ENCODE measurements at regions not wholly inside any gene's neighbourhood (a gene's known extent, or its start where the extent isn't known, plus 50 kb on each side); places are given as distances from the start of the nearest gene placed in this dataset.

DNA sequence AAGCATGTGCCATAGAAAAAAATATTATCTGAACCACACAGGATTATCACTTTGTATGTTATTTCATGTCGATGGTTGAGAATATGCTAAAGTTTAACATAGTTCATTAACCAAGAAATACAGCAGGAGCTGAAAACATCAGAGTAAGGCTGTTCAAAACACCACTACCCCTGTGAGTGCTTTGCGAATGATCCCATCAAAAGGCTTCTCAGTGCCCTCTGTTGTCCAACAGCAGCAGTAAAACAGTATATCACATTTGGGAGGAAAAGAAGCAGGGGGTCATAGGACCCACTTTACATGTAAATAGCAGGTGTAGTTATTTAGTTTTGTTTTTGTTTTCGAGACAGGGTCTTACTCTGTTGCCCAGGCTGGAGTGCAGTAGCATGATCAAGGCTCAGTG lies 289.4 kb upstream of the FMN2 start:
- no peak for DNase-seq

DNA sequence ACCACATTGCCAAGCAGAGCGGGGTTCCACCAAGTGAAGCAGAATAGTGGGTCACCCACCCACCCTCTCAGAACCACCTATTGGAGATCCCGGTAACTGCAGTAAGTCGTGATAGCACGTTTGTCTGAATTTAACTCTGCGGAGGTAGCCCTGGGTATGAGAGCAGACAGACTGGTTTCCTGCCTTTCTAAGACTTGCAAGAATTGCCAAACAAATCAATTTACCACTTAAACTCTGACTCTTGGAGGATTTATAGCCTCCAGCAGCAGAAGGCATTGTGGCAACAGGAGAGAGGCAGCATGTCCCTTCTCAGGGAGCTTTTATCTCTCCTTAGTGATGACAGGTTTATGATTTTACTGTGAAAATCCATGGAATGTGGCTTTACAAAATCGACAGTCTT lies 287.9 kb upstream of the FMN2 start:
- no peak for DNase-seq

DNA sequence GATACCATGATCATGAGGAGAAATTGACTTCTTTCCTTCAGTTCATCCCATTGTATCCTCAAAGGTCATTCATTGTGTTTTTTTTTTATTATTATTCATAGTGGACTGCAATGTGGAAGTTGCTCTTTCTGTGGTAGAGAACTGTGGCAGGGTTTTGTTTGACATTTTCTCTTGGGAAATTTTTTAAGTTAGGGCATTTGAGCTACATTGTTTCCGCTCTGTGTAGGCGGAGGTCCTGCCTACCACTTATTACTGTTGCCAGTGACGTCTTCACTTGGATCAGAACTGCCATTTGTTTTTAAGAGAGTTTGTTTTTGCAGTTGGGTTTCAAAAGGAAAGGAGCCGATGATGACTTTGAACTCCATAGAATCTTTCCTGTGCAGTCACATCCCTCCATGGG lies 287.4 kb upstream of the FMN2 start:
- no peak for DNase-seq

DNA sequence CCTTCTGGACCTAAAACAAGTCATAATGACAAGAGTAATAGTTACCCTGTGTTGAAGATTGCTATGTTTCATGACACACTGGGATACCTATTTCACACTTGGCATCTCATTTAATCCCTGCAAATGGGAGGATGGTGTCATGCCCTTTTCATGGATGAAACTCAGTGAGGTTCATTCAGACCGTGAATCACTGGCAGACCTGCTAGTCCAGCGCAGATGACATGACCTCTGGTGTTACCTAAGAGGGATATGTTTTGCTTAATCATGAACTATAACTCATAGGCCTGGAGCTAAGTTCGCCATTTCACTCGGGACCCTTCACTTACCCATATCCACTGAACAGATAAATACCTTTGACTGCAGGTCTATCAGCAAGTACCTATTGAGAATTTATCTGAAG lies 286.6 kb upstream of the FMN2 start:
- no peak for DNase-seq

DNA sequence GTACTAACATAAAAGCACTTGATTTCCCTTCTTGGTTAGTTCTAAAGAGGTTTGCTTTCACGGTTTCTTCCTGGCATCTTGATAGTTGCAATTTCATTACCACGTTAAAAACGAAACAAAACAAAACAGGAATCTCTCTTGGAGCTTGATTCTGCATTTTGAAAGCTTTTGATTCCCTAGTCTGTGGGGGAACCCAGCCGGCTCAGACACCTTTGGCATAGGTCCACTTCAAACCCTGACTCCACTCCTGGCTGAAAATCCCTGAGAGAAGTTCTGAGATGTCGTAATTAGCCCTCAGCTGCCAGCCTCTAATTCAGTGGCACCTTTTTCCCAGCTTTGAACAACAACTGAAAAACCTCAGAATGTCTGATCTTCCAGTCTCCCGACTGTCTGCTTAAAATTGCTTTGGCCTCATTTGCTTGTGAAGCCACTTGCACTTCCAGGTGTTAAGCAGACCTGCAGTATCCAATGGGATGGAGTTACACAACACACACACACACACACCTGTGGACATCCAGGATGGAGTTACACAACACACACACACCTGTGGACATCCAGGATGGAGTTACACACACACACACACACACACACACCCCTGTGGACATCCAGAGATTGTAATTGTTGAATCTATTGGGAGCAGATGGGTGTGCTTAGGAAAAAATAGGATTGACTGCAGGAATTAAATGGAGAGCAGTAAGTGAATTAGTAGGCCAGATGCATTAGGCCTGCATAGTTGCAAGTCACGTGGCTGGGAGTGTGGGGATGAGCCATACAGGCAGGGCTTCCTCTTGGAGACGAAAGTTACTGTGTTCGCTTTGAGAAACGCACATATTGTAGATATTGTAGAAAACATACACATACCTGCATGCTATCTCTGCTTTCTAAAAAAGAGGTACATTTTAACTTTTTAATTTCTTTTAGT lies 285.6 kb upstream of the FMN2 start:
- no peak for DNase-seq

DNA sequence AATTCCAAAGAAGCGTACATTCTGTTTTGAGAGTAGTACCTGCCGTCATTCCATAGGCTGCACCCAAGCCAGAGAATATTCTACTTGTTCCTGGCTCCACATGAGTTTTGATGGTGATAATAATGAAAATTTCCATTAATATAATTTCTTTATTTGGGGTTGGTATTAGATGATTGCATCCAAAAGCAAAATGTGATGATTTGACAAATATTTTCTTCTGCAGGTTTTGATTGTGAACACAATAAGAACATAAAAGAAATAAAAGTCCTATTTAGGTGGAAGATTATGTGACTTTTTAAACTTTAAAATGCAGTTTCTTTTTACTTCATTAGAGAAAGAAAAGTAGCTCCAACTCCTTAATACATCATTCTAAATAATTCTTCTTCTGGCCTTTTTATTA lies 284.8 kb upstream of the FMN2 start:
- no peak for DNase-seq

DNA sequence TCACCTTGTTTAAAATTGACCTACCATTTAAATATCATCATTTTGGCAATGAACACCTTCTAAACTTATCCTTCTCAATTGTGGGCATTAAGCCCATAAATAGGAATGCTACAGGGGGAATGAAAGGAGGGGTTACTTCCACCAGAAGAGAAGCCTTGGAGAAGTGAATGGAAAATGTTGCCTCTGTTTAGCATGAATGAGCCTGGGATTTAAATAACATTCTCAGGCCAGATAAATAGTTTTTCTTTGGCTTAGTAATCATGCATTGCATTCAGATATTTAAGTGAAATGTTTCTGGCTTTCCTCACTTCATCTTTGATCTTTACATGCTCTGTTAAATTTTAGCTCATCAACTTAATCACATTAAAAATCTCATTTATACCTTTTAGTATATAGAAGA lies 284.3 kb upstream of the FMN2 start:
- DNase-seq = no peak

DNA sequence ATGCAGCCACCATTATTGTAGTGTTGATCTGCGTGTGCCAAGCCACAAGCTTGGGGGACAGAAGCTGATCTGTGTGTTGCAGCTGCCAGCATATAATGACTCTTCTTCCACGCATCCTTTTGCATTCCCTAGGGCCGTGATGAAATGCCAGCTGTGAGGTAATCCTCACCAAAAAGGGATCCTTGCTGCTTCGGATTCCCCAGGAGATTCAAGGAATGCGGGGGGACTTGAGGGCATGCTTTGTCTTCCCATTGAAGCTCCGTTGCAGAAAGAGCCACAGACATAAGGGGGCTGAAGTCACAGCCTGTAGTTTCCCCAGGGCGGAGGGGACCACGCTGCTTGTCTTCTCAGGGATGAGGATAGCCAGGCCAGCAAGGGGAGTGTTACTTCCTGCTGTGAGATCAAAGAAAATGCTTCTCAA lies 281.6 kb upstream of the FMN2 start:
- DNase-seq = no peak

DNA sequence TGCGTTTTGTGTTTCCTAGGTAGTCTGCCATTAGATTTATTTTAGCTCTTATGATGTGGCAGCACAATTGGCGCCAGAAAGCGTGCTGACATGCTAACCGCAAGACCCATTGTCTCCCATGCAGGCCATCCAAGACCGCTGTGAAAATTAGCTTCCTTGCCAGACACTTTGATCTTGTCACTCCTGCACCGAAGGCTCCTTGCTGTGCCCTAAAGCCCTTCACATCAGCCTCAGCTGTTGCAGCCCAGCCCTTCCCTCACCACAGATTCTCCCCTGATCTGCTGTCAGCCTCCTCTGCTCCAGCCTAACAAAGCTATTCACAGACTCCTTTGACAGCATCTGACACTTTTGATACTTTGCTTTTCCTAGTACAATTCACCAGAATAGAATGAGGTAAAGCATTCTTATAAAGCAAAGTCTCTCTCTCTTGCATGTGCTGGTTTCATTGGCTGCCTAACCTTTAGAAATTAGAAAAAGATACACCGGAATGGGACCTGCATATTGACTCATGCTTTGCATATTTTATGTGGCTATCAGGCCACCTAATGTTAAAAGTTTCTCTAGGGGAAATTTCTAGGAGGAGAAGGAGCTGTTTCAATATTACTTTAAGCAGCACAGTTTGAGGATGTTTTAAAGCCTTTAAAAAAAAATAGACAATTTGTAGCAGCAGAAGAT lies 280.3 kb upstream of the FMN2 start:
- DNase-seq = no peak

DNA sequence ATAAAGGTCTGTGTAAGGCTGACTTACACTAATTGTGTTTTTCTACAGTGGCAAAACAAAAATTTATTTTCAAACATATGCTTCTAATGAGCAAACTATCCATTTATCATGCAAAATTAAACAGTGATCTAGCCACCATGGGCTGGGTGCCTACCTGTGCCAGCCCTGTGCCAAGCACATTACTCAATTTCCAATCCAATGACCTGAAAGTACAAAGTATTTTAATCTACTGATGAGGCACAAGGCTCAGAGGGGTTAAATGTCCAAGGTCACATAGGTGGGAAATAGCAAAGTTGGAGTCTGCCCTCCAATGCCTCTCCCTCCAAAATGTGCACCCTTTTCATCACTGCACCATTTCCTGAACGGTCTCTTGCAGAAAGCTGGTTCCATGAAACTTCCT lies 279.1 kb upstream of the FMN2 start:
- DNase-seq = no peak

DNA sequence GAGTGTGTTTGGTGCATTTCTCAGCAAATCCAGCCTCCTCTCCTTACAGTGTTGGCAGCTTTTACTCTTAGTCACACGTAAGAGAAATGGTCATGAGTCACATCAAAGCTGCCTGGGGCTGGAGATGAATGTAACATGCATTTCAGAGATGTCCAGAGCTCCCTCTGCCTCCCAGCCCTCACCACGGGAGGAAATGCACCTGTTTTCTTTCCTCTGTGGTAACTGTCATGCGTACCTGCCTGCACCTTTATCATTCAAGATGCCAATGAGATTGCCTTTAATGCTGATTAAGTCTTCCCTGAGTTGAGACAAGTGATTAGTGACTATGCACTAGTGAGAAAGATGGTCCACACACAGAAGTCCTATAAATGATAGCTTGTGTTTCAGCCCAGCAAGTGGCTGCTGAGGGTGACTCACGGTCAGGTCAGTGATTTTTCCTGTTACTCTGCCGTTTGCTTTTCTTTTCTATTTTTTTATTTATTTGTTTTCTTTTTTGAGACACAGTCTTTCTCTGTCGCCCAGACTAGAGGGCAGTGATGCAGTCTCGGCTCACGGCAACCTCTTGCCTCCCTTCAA lies 277.3 kb upstream of the FMN2 start:
- DNase-seq = peak; percentile 62

DNA sequence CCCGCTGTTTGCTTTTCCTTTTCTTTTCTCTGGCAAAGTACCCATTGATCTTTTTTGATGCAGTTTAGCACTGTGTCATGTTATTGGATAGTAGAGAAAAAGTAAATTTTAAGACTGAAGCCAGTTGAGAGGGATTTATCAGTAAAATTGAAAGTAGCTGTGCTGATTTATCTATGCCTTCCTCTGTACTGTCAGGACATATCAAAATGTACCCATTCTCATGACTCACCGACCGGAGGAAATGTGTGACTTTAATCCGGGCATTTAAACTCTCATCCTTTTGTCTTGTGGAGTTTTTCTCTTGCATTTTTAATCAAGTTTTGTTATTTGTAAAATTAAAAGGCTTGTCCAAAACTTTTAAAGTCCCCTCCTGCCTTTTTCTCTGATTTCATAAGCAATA lies 276.6 kb upstream of the FMN2 start:
- no peak for DNase-seq

DNA sequence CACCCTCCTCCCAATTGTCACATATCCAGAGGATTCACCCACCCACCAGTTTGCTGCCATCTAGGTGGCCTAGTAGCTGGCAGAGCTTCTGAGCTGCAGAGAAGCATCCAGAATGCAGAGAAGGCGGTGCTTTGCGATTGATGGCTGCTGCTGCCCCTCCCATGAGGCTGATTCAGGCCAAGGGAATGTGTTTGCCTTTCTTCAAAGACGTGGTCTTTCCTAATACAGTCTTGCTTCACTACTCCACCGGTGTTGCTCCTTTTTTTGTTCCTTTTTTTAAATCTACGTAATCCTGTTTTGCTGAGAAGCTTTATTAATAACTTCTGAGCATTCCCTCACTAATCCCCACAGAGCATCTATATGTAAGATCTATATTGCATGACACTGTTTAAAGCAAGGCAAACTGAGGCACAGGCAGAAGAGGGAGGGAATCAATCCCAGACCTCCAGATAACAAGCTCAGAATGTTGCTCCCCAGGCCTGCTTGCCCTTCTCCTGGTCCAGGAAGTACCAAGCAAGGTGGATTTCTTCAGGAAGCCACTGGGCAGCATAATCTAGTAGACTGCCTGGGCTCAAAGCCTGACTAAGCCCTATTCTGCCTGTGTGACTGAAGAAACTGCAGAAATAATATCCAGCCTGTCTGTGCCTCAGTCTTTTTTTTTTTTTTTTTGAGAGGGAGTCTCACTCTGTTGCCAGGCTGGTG lies 275.5 kb upstream of the FMN2 start:
- DNase-seq = no peak

DNA sequence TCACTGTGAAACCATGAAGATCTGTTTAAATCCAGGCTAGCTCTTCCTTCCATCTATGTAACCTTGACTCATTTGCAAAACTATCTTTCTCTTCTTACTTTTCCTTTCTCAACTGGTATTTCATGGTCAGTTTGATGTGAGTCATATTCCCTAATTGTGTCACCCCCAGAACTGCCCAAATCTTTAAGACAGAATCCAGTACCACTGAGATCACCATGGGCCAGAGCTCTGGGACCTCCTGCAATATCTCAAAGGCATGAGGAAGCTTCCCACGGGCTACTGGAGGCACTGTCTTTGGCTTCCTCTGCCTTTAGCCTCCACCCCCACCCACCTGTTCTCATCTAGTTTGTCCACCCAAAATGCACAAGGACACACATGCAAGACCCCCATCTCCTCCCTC lies 274.4 kb upstream of the FMN2 start:
- DNase-seq = no peak

DNA sequence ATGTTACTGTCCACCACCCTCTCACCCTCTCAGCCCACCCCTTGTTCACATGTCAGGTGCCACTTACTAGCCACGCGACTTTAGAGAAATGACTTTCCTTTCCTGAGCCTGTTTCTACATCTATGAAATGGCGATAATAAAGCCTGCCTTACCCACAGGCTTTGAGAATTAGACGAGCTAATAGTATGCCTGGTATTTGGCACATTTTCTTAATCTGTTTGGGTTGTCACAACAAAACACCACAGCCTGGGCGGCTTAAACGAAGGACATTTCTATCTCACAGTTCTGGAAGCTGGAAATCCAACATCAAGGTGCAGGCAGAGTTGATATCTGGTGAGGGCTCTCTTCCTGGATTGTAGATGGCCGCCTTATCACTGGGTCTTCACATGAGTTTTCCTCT lies 273.9 kb upstream of the FMN2 start:
- no peak for DNase-seq

DNA sequence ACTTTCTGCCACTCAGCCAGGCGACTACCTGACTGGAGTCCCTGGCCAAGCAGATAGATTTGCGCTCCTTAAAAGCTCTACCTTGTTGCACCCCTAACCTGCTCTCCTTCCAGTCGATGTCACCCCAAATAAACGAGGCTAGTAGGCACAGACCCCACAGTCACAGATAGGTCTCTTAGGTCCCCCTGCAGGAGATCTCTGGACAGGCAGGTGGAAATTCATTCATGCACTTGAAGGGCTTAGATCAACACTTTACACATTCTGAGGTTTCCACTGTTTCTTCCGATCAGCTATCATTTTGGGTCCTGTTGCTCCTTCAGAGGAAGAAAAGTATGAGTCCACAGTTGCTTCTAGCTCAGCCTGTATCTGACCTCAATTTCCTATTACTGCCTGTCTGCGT lies 272.6 kb upstream of the FMN2 start:
- no peak for DNase-seq

DNA sequence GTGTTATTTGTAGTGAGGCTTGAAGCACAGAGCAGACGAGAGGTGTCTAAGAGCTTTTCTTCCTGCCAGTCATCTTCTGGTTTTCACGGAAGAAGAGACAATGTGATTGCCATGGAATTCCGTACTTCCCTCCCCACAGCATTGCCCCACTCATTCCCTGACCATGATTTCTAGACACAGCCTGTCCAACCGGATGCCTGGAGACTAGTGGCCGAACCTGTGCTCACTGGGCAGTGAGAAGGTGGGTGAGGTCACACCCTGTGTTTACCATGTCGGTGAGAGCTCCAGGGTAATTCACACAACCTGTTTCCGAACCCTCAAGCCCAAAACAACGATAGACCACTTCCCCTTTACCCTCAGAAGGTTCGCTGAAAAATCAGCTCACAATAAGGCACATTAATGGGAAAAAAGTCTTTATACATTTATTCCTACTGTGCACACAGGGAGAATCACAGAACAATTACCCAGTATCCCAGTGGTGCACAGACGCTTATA lies 271.9 kb upstream of the FMN2 start:
- no peak for DNase-seq

DNA sequence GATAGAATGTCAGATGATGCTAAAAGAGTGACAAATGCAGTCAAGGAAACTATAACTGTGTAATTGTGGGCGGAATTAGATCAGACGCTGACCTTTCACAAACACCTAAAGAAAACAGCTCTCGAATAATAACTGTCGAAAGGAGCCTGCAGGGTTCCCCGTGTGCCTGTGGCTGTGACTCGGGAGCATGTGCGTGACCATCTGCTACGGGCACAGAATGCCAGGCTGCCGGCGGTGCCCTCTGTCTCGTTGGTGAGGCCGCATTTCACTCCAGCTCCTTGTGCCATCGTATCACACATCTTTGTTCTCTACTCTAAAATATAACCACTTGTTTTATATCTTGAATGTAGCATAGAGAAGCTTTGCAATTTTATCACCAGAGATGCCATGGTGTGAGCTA lies 267.8 kb upstream of the FMN2 start:
- no peak for DNase-seq

DNA sequence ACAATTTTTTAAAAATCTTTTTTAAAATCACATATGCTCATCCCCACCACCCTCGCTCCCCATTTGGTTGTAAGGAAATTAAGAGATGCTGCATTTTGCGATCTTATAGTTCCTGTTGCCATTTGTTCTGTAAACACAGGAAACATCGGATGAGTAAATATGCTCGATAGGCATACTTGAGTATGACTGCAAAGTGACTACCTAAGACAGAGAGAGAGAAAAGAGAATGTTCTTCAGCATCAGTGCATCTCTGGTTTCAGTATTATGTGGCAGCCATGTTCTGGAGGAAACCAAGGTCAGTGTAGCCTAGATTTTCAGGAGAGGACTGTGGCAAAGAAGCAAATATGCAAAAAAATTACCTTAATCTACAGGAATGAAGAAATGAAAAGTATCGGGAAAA lies 265.5 kb upstream of the FMN2 start:
- no peak for DNase-seq

DNA sequence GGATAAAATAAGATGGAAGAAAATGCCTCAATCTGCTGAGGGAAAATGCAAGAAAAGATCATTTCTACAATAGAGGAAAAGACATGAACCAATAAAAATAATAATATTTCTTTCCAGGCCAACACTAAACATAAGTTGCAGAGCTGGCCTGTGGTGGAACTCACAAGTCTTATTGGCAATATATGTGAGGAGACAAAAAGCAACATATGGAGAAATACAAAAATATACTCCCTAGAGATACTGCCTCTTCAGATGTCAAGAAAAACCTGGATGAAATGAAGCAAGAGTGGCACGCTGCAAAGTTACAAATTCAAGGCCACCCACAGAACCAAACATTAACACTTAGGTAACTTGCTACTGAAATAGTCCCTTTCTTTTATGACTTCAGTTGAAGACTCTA lies 264.9 kb upstream of the FMN2 start:
- DNase-seq = no peak

DNA sequence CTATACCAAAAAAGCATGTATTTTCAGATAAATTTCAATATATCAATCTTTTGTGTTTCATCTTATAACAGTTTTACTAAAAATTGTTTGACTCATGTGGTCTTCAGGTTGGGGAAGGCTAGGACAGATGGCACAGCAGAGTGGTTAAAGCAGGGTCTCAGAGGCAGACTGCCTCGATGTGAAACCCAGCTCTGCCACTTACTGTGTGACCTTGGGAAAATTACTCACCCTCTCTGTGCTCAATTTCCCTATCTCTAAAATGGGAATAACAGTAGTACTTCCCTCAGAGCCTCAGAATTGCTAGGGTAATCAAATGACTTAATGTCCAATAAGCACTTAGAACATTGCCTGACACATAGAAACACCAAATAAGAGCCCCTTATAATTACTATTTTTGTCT lies 262.1 kb upstream of the FMN2 start:
- no peak for DNase-seq

DNA sequence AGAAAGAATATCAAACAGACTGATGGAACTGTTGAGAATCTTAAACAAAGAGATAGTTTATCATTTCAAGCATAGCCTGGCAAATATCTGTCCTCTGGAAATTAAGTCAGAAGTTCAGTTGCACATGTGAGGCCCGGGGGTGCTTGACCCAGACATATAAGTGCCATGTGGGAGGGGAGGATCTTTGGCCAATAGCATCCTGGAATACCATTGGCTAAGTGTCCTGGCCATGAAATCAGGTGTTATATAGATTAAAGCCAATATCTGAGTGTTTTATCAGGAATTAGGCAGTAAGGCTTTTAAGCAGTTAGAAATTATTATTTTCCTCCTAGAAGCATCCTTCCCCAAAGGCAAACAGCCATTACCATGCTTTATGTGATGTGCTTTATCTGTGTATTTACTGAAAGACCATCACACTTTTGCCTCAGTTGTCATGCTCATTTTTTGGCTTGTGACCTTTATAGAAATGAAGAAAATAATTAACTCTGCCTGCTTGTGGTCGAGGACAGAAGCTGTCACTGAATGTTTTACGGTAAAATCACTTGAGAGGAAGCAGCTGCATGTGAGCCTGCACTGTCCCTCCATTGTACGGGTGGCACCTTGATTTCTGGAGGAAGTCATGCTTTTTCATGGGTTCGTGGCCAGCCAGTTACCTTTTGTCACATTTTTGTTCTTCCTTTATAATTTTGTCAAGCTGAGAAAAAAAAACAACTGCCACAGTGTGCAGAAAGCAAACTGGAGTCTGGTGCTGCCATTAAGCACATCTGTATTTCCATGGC lies 259.9 kb upstream of the FMN2 start:
- DNase-seq = no peak
